Immature natural killer cell (primary cell): ENCODE measurements at regions not wholly inside any gene's neighbourhood (a gene's known extent, or its start where the extent isn't known, plus 50 kb on each side); places are given as distances from the start of the nearest gene placed in this dataset.

Source experiments
- DNase-seq, 3 donors: peaks; one replicate each; pipeline ENCODE4 v3.0.0; 2022; ENCODE audit warnings: mixed read lengths in 1 of 3
- H3K27ac Mint-ChIP-seq, 6 donors: one replicate each; pipeline ENCODE4 v1.8.0; 2020; ENCODE audit warnings: mixed read lengths in 6 of 6, mild to moderate bottlenecking in 5 of 6, inconsistent platforms in 4 of 6, moderate library complexity in 3 of 6
- H3K27me3 Mint-ChIP-seq, 3 donors: one replicate each; pipeline ENCODE4 v1.8.0; 2020 to 2021; ENCODE audit warnings: low read depth in 3 of 3, mild to moderate bottlenecking in 3 of 3, mixed read lengths in 3 of 3, moderate library complexity in 3 of 3, inconsistent platforms in 1 of 3
- H3K36me3 Mint-ChIP-seq, 3 donors: one replicate each; pipeline ENCODE4 v1.8.0; 2020; ENCODE audit warnings: mixed read lengths in 3 of 3, inconsistent platforms in 2 of 3, mild to moderate bottlenecking in 2 of 3
- H3K4me1 Mint-ChIP-seq, 2 donors: one replicate each; pipeline ENCODE4 v1.8.0; 2020; ENCODE audit warnings: inconsistent platforms in 2 of 2, mild to moderate bottlenecking in 2 of 2, mixed read lengths in 2 of 2, moderate library complexity in 1 of 2
- H3K4me3 Mint-ChIP-seq, 5 donors: one replicate each; pipeline ENCODE4 v1.8.0; 2020; ENCODE audit warnings: mild to moderate bottlenecking in 5 of 5, mixed read lengths in 5 of 5, inconsistent platforms in 3 of 5, moderate library complexity in 3 of 5
- H3K9me3 Mint-ChIP-seq, 6 donors: one replicate each; pipeline ENCODE4 v1.8.0; 2020; ENCODE audit warnings: mild to moderate bottlenecking in 6 of 6, mixed read lengths in 6 of 6, inconsistent platforms in 4 of 6, moderate library complexity in 3 of 6

DNA sequence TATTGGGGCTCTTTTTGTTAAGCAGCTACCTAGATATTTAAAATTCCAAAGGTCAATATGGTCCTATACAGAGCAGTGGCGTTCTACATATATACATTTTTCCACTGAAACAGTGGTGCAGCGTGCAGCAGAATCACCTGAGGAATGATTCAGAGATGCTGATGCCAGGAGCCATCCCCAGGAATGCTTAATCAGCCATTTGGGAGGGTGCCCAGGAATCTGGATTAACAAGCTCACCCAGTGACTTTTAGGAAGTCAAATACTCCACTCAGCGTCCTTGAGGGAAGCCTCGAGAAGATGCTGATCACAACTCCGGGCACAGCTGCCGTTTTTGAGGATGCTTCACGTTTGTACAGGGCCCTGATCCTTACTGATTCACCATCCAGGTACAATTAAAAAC lies 82.6 kb upstream of the ARHGEF3 start:
- H3K27me3 Mint-ChIP-seq, result no peaks in the 10 kb centered on the region
- H3K4me1 Mint-ChIP-seq, result peaks cover 43 to 46% of the 10 kb centered on the region in 2 donors
- H3K4me3 Mint-ChIP-seq, result no peak overlapping the region
- DNase-seq, result no peak
- no peaks in the 10 kb centered on the region for H3K9me3 Mint-ChIP-seq
- H3K27ac Mint-ChIP-seq, result peak overlapping the region in 1 of 6 donors; percentile 60
- peaks cover 3 to 22% (median 4%) of the 10 kb centered on the region in 3 donors for H3K36me3 Mint-ChIP-seq

DNA sequence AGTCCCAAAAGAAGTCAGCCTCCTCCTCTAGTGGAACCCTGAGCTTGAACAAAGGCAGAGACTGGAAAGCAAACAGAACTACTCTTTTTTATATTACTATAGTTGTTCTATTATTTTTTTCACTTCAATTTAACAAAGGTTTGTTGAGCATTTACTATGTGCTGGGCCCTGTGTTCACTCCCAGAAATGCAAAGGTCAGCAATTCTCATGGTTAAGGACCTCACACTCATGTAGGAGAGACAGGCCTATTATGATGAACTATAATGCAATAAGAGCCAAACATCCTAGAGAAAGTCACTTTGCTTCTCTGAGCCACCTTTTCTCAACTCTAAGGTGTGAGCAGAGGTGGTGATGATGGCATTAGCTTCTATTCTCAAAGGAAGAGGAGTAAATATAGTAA lies 82.1 kb upstream of the ARHGEF3 start:
- Mint-ChIP-seq H3K9me3 (no peaks in the 10 kb centered on the region), H3K4me1 (peaks cover 42 to 43% of the 10 kb centered on the region in 2 donors), H3K27me3 (no peaks in the 10 kb centered on the region), H3K36me3 (peaks cover 3 to 22% (median 4%) of the 10 kb centered on the region in 3 donors), H3K27ac (peak overlapping the region in 2 of 6 donors; percentile 60 to 63), H3K4me3 (no peak overlapping the region)
- DNase-seq, result no peak

DNA sequence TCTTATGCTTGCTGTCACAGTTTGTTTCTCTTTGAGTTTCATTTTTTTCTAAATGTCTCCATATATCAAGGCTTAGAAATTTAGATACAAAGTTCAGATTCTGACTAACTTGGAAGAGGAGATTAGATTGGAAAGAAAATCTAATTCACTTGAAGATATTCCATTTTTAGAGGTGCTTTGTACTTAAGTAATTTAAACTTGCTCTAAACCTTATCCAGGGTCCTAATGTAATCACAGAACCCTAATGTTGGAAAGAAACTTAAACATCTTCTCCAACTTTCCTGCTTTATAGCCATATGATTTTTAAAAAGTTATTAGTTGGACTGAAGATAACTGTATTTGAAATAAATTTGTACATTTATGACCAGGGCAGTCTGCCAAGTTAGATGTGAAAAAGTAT lies 81.1 kb upstream of the ARHGEF3 start:
- H3K4me3 Mint-ChIP-seq, result no peak overlapping the region
- H3K36me3 Mint-ChIP-seq, result peaks cover 3 to 22% (median 4%) of the 10 kb centered on the region in 3 donors
- H3K9me3 Mint-ChIP-seq, result no peaks in the 10 kb centered on the region
- peaks cover 41 to 47% of the 10 kb centered on the region in 2 donors for H3K4me1 Mint-ChIP-seq
- no peaks in the 10 kb centered on the region for H3K27me3 Mint-ChIP-seq
- no peak for DNase-seq
- H3K27ac Mint-ChIP-seq, result no peak overlapping the region

DNA sequence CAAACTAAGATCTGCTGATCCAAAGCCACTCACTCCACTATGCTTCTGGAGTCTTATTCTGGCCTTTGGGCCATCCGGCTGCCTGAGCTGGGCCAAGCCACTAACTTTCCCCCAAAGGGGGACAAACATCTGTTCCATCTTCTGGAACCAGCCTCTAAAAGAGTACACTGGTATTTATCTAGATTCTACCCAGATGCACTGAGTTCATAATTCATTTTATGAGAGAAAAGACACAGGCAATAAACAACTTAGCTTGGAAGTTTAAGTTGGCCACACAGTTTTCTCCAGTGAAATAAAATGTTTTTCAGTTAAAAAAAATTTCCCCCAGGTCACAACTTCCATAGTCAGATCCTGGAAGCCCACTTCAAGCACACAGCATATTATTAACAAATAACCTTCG lies 80.1 kb upstream of the ARHGEF3 start:
- Mint-ChIP-seq H3K27me3 (no peaks in the 10 kb centered on the region), H3K27ac (peak overlapping the region in 1 of 6 donors; percentile 28), H3K4me1 (peaks cover 33 to 40% of the 10 kb centered on the region in 2 donors)

DNA sequence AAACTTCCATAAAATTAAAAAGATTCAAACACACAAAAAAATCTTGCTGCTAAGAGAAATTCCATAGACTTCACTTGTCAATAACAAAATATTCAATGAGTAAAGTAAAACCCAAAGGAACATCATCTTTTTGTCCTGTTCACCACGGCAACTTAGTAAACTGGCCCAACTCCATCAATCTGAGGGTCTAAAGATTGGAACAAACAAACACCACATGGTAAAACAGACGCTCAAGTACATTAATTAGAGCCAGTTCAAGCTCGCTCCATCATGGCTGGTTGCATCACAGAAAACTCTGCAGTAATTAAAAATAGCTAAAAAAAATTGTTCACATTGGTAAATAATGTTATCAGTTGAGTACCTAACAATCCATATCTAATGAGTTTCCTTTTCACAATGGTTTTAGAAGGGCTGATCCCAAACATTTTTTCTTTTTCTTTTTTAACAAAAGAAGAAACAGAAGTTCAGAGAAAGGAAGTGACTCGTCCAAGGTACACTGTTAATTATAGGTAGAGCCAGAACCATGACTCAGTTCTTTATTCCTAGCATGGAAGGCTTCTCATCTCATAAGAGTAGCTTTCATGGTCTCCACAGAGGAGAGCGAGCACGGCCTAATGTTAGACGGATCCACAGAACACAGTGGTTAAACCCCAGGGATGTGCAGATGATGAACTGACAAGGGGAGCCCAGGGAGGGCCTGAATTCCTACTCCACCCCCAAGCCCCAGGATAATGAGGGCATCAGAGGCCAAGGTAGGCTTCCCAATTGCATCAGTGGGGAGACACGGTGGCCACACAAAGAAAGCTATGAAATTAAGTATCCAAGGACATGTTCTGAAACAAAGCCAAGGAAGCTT lies 79.2 kb upstream of the ARHGEF3 start:
- peaks cover 3 to 22% (median 7%) of the 10 kb centered on the region in 3 donors for H3K36me3 Mint-ChIP-seq
- no peak for DNase-seq
- H3K27ac Mint-ChIP-seq, result no peak overlapping the region
- H3K9me3 Mint-ChIP-seq, result no peaks in the 10 kb centered on the region
- no peak overlapping the region for H3K4me3 Mint-ChIP-seq
- peaks cover 24 to 39% of the 10 kb centered on the region in 2 donors for H3K4me1 Mint-ChIP-seq
- H3K27me3 Mint-ChIP-seq, result no peaks in the 10 kb centered on the region

More for the DNA sequence above, 80.1 kb upstream of the ARHGEF3 start:
- DNase-seq, result no peak
- Mint-ChIP-seq H3K4me3 (no peak overlapping the region), H3K9me3 (no peaks in the 10 kb centered on the region), H3K36me3 (peaks cover 3 to 22% (median 4%) of the 10 kb centered on the region in 3 donors)

DNA sequence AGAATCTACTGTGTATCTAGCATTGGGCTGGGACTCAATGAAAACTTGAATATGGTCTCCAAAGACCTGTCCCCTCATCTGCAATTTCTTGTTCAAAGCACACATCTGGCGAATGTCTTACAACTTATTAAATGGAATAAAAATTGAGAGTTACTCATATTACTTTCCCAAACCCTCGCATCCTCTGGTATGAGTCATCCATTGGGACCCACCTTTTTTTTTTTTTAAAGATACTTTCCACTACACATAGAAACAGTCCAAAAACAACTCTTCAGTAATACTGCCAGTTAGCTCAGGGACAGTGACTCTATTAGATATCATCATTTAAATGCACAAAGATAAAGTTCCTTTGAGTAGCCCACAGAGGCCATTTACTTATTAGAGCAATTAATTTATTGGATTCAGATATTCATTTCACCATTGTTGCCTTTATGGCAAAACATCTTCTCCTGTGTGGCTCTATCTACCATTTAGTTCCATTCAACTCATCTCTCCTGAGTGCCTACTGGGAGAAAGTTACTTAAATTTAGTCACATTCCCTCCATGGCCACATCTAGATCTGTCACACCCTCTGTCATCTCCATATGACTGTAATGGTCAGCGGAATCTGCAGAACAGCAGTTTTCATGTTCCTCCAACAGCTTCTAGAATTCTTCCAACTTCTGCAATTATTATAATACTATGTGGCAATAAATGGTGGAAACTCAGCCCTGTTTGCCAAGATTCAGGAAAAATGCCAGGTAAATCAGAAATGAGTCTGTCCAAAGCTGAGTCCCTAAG lies 77.9 kb upstream of the ARHGEF3 start:
- peaks cover 3 to 22% (median 14%) of the 10 kb centered on the region in 3 donors for H3K36me3 Mint-ChIP-seq
- H3K4me1 Mint-ChIP-seq, result peaks cover 11 to 33% of the 10 kb centered on the region in 2 donors
- no peak overlapping the region for H3K4me3 Mint-ChIP-seq
- no peak overlapping the region for H3K27ac Mint-ChIP-seq
- H3K27me3 Mint-ChIP-seq, result no peaks in the 10 kb centered on the region
- no peaks in the 10 kb centered on the region for H3K9me3 Mint-ChIP-seq
- DNase-seq, result no peak

DNA sequence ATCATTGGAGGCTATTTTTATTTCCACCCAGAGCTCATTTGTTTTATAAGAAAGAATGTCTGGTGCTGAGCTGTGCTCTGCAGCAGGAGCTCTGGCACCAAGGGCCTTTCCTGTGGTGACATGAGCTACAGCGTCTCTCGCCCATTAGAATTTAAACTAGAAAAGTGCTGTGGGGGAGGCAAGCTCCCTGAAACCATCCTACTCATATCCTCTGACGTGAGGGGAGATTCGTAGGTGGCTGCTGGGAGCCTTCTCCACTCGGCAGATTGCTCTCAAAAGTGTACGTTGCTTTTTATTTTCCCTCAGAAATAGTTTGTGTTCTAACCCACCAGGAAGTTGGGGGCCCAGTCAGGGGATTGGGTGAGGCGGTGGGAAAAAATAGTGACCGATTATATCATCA lies 76.3 kb upstream of the ARHGEF3 start:
- Mint-ChIP-seq H3K27me3 (no peaks in the 10 kb centered on the region), H3K4me1 (peaks cover 14 to 32% of the 10 kb centered on the region in 2 donors), H3K9me3 (no peaks in the 10 kb centered on the region), H3K4me3 (no peak overlapping the region), H3K36me3 (peaks cover 3 to 22% (median 14%) of the 10 kb centered on the region in 3 donors), H3K27ac (no peak overlapping the region)
- DNase-seq, result no peak

DNA sequence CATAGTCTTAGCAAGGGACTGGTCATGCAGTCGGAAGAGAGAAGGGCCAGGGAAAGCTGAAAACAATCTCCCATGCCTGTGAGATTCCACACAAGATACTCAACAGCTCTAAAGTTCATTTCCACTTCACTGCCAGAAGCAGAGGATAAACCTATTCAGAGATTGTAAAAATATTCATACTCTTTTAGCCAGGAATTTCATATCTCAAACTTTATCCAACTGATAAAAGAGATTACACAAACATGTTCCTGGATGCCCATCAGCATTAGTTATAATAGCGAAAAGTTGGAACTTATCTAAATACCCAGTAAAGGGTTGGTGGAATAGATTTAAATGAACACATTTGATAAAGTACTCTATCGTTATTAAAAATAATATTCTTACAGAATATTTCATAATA lies 75.2 kb upstream of the ARHGEF3 start:
- no peak for DNase-seq
- peaks cover 3 to 20% (median 14%) of the 10 kb centered on the region in 3 donors for H3K36me3 Mint-ChIP-seq
- no peaks in the 10 kb centered on the region for H3K9me3 Mint-ChIP-seq
- H3K4me1 Mint-ChIP-seq, result peaks cover 14 to 32% of the 10 kb centered on the region in 2 donors
- H3K27ac Mint-ChIP-seq, result no peak overlapping the region
- no peaks in the 10 kb centered on the region for H3K27me3 Mint-ChIP-seq
- H3K4me3 Mint-ChIP-seq, result no peak overlapping the region

DNA sequence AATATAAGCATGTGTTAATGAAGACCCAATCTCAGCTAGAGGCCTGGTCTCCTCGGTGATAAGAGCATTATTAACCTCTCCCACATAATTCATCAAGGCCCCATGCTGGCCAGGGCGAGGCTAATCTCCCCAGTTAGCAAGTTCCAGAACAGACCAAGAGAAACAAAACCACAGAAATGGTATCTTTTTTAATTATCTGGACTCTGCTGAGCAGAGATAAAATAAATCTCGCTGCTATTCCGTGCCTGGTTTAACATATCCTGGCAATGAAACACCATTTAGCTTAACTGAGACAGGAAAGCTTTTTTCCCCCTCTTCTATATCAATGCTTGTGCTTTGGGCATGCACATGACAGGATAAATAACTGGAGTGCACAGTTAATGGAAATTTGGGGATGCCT lies 72.5 kb upstream of the ARHGEF3 start:
- Mint-ChIP-seq H3K27ac (no peak overlapping the region), H3K27me3 (no peaks in the 10 kb centered on the region), H3K4me3 (no peak overlapping the region), H3K4me1 (peaks cover 22 to 45% of the 10 kb centered on the region in 2 donors), H3K36me3 (peaks cover 0 to 9% (median 0%) of the 10 kb centered on the region in 3 donors), H3K9me3 (no peaks in the 10 kb centered on the region)
- DNase-seq, result no peak

DNA sequence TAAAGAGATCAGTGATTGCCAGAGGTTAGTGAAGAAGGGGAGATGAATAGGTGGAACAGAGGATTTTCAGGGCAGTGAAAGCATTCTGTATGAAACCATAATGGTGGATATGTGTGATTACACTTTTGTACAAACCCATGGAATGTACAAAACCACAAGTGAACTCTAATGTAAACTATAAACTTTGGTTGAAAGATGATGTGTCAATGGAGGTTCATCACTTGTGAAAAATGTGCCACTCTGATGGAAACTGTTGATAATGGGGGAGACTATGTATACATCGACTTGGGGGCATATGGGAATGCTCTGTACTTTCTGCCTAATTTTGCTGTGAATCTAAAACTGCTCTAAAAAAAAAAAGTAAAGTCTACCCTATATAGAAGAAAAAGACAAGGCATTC lies 68.7 kb upstream of the ARHGEF3 start:
- Mint-ChIP-seq H3K4me3 (no peak overlapping the region), H3K36me3 (peaks cover 0 to 2% (median 0%) of the 10 kb centered on the region in 3 donors), H3K27ac (no peak overlapping the region), H3K27me3 (no peaks in the 10 kb centered on the region), H3K4me1 (peaks cover 15 to 26% of the 10 kb centered on the region in 2 donors), H3K9me3 (no peaks in the 10 kb centered on the region)
- no peak for DNase-seq

DNA sequence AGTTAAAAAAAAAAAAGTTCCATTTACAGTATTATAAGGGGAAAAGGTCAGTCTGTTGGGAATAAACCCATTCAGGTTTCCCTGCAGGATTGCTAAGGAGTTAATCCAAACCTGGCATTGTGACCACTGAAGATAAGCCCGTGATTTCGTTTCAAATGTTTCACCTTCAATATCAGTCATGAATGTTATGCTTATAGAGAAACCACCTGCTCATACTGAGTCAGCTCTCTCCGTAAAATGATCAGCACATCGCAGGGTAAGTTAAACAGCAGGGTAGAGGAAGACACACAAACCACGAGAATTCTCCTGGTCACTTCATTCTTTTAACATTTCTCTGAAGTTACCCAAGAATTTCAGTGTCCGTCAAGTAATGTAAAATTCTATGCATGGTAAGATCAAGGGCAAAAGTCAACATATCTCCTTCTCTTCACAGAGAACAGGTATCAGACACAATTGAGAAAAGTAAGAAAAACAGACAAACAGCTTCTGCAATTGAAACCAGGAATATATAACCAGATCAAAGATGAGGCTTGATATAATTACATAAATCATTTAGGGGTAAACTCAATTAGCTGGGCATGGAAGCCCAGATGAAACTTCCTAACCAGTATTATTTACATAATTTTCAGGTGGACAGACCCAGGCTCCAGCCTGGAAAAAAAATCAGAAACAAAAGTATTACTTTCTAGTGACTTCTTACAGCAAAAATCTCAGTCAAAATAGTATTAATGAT lies 67.6 kb upstream of the ARHGEF3 start:
- Mint-ChIP-seq H3K27me3 (no peaks in the 10 kb centered on the region), H3K27ac (peak overlapping the region in 4 of 6 donors; percentile 17 to 81 (median 62)), H3K9me3 (no peaks in the 10 kb centered on the region), H3K4me3 (no peak overlapping the region), H3K4me1 (peaks cover 15 to 23% of the 10 kb centered on the region in 2 donors), H3K36me3 (peaks cover 0 to under 1% (median 0%) of the 10 kb centered on the region in 3 donors)
- DNase-seq, result no peak

DNA sequence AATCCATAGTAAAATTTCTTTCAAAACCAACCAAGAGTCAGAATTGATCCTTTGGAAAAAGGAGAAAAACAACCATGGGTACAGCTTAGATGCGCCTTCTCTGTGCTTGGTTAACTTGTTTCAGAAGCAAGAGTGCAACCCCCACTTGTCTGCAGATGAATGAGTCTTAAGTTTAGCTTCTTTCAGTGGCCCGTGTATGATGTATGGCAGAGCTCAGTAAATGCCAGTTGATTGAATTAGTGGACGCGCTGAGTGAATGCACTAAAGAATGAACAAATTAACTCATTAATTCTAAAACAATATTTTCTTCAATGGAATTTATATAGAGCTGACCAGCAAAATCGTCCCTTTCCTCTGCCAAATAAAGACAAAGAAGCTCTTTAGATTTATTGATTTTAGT lies 67.0 kb upstream of the ARHGEF3 start:
- Mint-ChIP-seq H3K4me1 (peaks cover 18 to 23% of the 10 kb centered on the region in 2 donors), H3K27me3 (no peaks in the 10 kb centered on the region), H3K36me3 (peaks cover 0 to 7% (median 0%) of the 10 kb centered on the region in 3 donors), H3K27ac (no peak overlapping the region), H3K9me3 (no peaks in the 10 kb centered on the region), H3K4me3 (no peak overlapping the region)
- DNase-seq, result no peak

DNA sequence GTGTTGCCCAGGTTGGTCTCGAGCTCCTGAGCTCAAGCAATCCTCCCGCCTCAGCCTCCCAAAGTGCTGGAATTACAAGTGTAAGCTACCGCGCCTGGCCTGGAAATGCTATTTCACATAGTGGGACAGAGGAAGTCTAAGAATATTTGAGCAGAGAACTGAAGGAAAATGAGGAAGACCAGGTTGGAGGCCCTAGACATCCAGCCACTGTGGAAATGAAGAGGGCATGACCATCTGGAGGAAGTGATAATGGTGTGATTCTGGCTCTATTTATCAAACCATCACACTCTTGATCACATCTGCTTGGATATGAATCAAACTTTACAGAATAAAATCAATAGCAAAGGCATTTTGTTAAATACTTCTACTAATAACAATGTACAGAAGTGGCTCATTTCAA lies 65.9 kb upstream of the ARHGEF3 start:
- no peaks in the 10 kb centered on the region for H3K27me3 Mint-ChIP-seq
- no peak overlapping the region for H3K4me3 Mint-ChIP-seq
- no peaks in the 10 kb centered on the region for H3K9me3 Mint-ChIP-seq
- H3K27ac Mint-ChIP-seq, result no peak overlapping the region
- H3K36me3 Mint-ChIP-seq, result peaks cover 0 to 8% (median 0%) of the 10 kb centered on the region in 3 donors
- H3K4me1 Mint-ChIP-seq, result peaks cover 18 to 25% of the 10 kb centered on the region in 2 donors
- DNase-seq, result no peak
